AG04450 (cell line): ENCODE measurements at regions not wholly inside any gene's neighbourhood (a gene's known extent, or its start where the extent isn't known, plus 50 kb on each side); places are given as distances from the start of the nearest gene placed in this dataset.

Source experiments
- CTCF ChIA-PET: fragments of 300-600, 350-600 bp; formaldehyde crosslinking; extraction: SDS; loops from one replicate; lab custom pipeline; 2022; ENCODE audit warnings: antibody characterized with exemption, inconsistent platforms; lab: Charles Lee
- POLR2A ChIA-PET: fragments of 350-600 bp; formaldehyde crosslinking; extraction: SDS; loops from one replicate; lab custom pipeline; 2021; ENCODE audit warnings: antibody characterized with exemption, inconsistent platforms; lab: Yijun Ruan, JAX
- DNase-seq: peaks from one replicate; pipeline ENCODE4 v3.0.0-alpha.2; 2011; ENCODE audit warnings: low read depth, low spot score
- H3K27ac ChIP-seq: one replicate; pipeline ENCODE4 v1.5.1; 2012; ENCODE audit warnings: low read depth, low read length, control low read depth
- H3K27me3 ChIP-seq: one replicate; pipeline ENCODE4 v1.6.0; 2012; ENCODE audit warnings: low read length; ENCODE audit not compliant: control insufficient read depth, insufficient read depth
- H3K4me3 ChIP-seq: 2 replicates; pipeline ENCODE4 v1.5.1; 2011; ENCODE audit warnings: mild to moderate bottlenecking, low read depth, low read length, control low read depth
- H3K9me3 ChIP-seq: 2 replicates; pipeline ENCODE4 v1.5.1; 2012; ENCODE audit warnings: low read length; ENCODE audit not compliant: control insufficient read depth, insufficient read depth
- CTCF ChIP-seq: IDR thresholded peaks from 2 replicates; pipeline ENCODE4 v1.5.1; 2011; ENCODE audit warnings: low read depth, low read length, control low read depth, inconsistent platforms

DNA sequence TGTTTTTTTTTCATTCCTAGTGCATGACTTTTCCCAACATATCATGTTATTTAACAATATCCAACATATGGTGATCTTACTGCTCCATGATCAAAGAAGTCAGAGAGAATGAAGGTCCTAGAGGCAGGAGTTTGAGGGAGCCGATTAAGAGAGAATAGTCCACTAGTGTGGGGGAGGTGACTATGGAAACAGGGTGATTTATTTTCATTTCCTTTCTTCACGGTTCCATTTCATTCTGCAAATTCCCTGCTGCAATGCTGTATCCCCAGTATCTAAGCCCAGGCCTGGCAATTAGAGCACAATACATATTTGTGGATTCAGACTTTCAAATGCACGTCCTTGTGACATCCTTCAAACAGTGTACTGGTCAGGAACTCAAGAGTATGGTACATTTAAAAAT, 91.4 kb downstream of the CD83 start:
- CTCF ChIA-PET = interaction anchor here (2.0 kb wide), 1 partner anchor 301 kb away, joined by 5 read pairs; no protein-coding TSS in a partner anchor
- no peak for DNase-seq
- H3K27me3 ChIP-seq = no peaks in the 10 kb centered on the region
- no peak overlapping the region for H3K27ac ChIP-seq
- TF ChIP-seq CTCF = no peak
- no peaks in the 10 kb centered on the region for H3K9me3 ChIP-seq
- no peak overlapping the region for H3K4me3 ChIP-seq
- POLR2A ChIA-PET = no interaction called here

DNA sequence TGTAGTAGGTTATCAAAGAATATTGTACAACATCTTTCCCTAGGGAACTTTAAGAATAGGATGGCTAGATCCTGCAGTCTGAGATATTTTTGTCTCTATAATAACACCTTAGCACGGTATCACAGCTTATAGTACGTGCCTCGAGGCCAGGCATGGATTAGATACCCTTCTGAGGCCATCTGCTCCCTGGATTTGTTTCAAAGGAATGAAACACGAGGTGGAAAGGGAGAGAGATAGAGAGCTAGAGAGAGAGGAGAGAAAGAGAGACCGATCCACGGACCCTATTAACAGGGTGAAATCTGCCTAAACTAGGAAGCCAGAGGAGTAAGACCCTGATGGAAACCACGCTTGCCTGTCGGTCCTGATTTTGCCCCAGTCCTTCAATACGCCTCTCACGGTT, 92.5 kb downstream of the CD83 start:
- TF ChIP-seq CTCF = no peak
- ChIA-PET CTCF (interaction anchor here (0.6 to 2.0 kb wide), 9 partner anchors 13 to 1398 kb away, joined by 3 to 8 read pairs (median 4); no protein-coding TSS in a partner anchor), POLR2A (no interaction called here)
- H3K9me3 ChIP-seq = no peaks in the 10 kb centered on the region
- DNase-seq = no peak
- H3K27ac ChIP-seq = no peak overlapping the region
- no peaks in the 10 kb centered on the region for H3K27me3 ChIP-seq
- H3K4me3 ChIP-seq = 0 out of 2 replicates have a peak overlapping the region, but pooled peaks have one; percentile 66

DNA sequence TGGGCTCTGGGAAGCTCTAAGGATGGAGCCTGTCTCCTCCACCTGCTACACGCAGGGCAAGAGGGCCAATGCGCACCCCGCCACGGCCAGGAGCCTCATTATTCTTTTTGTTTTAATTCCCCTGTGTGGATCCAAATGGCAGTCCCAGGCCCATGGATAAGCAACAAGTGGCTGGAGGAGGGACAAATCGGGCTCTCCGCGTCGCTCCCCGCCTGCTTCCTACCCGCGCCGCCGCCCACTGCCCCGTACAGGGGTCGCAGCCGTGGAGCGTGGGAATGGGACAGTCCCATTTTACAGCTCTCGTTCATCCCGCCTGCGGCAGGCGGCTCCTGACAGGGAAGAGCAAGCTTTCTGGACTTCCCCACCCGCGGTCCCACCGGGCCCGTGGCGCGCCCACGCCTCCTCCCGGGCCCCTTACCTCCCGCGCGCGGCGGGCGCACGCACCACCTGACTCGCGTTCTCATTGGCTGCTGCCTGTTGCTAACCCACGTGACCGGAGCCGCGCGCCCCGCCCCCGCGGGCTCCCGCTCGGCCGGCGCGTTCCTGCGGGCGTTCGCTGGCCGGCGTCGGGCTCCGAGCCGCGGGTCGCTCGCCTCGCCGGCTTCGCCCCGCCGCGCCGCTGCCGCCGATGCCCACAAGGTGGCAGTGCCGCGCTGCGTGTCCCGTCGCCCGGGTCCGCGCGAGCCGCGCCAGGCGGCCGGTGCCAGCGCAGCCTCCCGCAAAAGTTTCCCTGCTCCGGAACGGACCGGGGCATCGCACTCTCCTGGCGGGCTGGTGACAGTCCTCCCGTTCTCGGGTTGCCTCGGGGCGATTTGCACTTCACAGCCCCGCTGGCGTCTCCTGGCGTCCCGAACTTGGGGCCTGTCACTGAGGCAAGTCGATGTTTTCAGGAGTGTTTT, 93.3 kb downstream of the CD83 start:
- Histone ChIP-seq H3K27ac (peak overlapping the region; percentile 61), H3K4me3 (peak overlapping the region; percentile 69), H3K27me3 (no peaks in the 10 kb centered on the region), H3K9me3 (no peaks in the 10 kb centered on the region)
- DNase-seq = peak; percentile 70
- TF ChIP-seq CTCF = peak; percentile 47
- POLR2A ChIA-PET = interaction anchor here (0.6 to 1.0 kb wide), 2 partner anchors 642 to 855 kb away, joined by 4 to 10 read pairs; no protein-coding TSS in a partner anchor
- CTCF ChIA-PET = interaction anchor here (0.6 to 2.0 kb wide), 18 partner anchors 12 to 1397 kb away, joined by 3 to 10 read pairs (median 4); no protein-coding TSS in a partner anchor

DNA sequence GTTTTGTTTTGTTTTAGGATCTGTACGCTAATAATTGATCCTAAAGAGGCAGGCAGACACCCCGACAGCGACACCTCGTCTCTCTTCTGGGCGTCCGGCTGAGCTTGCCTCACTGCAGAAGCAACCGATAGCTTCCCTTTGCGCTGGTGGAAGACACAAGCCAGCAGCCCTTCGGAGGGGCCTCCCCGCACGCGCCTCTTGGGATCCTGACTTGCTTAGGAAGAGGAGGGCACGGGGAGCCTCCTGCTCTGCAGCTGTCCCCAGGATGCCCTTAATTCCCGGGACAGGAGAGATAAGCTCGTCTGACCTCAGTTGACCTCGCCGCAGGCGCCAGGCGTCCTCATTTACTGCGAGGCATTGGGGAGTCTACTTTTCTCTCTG, 94.0 kb downstream of the CD83 start:
- no peak for DNase-seq
- Histone ChIP-seq H3K27me3 (no peaks in the 10 kb centered on the region), H3K27ac (peak overlapping the region; percentile 47), H3K9me3 (no peaks in the 10 kb centered on the region), H3K4me3 (peak overlapping the region; percentile 69)
- ChIA-PET POLR2A (interaction anchor here (0.6 to 1.0 kb wide), 2 partner anchors 641 to 854 kb away, joined by 4 to 10 read pairs; no protein-coding TSS in a partner anchor), CTCF (interaction anchor here (0.8 to 2.0 kb wide), 10 partner anchors 15 to 1179 kb away, joined by 3 to 10 read pairs (median 4); no protein-coding TSS in a partner anchor)
- no peak for TF ChIP-seq CTCF

DNA sequence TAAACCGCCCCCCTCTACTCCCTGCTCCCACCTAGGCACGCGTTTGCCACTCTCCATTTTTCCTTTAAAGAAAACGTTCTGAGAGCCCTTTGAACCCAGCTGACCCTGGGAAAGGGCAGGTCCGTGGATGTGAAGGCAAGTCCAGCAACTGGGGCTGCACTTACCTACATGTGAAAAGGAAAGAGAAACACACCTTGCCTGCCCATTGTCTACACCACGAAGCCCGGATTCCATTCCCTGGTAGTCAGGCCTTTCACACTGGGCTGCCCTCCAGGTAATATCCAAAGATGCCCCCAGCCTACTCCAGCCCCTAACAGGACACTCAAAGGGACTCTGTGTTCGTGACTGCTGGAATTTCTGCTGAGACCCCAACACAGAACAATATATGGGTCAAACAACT, 94.4 kb downstream of the CD83 start:
- Histone ChIP-seq H3K4me3 (no peak overlapping the region), H3K9me3 (no peaks in the 10 kb centered on the region), H3K27me3 (no peaks in the 10 kb centered on the region), H3K27ac (no peak overlapping the region)
- CTCF ChIA-PET = interaction anchor here (0.8 to 2.0 kb wide), 9 partner anchors 14 to 1178 kb away, joined by 3 to 10 read pairs (median 4); no protein-coding TSS in a partner anchor
- no peak for DNase-seq
- POLR2A ChIA-PET = no interaction called here
- no peak for TF ChIP-seq CTCF
